GM18909 (cell line): ENCODE measurements at regions not wholly inside any gene's neighbourhood (a gene's known extent, or its start where the extent isn't known, plus 50 kb on each side); places are given as distances from the start of the nearest gene placed in this dataset.

Source experiments
- ATAC-seq: cut with Tn5 transposase; IDR thresholded peaks from one replicate; pipeline ENCODE4 v1.9.1; 2021; ENCODE audit warnings: mild to moderate bottlenecking; ENCODE audit not compliant: unreplicated experiment, poor library complexity

GRCh38 chr4:36394352-36394903 lies 113.0 kb downstream of the DTHD1 start:
- peak; percentile 69 for ATAC-seq

- ATAC-seq = peak; percentile 70
These were observed 118.4 kb downstream of the DTHD1 start for GRCh38 chr4:36399762-36400353.

GRCh38 chr4:36402008-36402758 lies 120.8 kb downstream of the DTHD1 start:
- ATAC-seq = no peak

GRCh38 chr4:36411338-36411737 lies 129.9 kb downstream of the DTHD1 start:
- ATAC-seq = no peak

DNA sequence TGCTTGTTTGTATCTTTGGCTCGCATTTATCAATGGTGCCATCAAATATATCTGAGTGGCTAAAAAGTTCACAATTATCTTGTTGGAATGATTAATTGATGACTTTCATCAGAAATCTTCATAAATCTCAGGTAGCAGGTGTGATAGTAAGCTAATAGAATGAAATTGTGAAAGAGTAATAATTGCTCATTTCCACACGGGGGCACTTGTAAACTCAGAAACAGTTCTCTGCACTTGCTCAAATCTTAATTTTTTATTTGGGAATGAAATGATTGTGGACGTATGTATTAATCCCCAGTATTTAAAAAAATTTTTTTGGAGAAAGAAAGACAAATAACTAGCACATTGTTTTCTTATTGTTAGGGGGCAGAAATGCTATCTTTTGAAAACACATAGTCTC lies 132.8 kb downstream of the DTHD1 start:
- no peak for ATAC-seq

DNA sequence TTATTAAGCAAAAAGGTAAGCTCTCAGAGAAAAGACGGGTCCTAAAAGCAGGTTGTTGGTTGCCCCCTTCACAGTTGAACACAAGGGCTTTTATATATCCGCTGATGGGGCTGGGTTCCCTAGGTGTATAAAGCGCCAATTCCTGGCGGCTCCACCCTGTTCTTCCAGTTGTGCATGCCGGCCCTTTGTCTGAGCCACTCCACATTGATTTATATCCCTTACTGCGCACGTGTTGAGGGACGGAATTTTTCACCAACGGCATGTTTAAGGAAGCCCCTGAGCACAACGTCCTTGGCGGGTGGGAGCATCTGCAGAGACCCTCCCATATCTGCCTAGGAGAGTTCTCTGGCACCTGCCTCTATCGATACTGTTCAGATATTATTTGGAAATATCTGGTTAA lies 135.7 kb downstream of the DTHD1 start:
- ATAC-seq = no peak

- no peak for ATAC-seq
These were observed 138.8 kb downstream of the DTHD1 start for GRCh38 chr4:36420111-36420679.

DNA sequence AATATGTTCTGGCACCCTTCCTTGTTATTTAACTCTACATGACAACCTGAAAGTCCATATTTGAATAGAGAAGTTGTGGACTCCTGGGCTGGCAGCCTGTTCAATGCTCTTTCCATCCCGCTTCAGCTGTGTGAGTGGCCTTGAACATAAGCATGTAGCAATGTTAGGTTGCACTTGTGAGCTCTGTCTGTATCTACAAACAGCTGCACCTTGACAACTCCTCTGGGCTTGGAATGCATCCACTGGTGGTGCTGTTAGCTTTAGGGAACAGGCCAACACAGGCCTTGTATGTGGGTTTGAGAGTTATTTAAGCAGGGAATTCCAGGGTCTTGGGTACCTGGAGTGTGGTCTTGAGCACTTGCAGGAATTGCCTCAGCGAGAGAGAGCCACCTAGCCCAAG lies 141.2 kb downstream of the DTHD1 start:
- no peak for ATAC-seq

- ATAC-seq = no peak
These were observed 145.3 kb downstream of the DTHD1 start for GRCh38 chr4:36426741-36427140.

DNA sequence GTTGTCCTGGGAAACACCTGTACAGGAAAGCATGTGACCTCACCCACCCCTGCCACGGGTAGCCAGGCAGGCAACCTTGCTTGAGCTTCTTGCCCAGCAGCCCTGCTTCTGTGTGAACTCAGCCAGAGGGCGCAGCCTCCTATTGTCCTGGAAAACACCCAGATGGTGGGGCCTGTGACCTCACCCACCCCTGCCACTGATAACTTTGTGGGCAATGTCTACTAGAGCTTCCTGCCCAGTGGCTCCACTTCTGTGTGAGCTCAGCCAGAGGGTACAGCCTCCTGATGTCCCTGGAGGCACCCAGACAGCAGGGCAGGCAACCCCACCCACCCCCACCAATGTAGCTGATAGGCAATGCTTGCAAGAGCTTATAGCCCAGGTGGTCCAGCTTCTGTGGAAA lies 146.3 kb downstream of the DTHD1 start:
- ATAC-seq = no peak

DNA sequence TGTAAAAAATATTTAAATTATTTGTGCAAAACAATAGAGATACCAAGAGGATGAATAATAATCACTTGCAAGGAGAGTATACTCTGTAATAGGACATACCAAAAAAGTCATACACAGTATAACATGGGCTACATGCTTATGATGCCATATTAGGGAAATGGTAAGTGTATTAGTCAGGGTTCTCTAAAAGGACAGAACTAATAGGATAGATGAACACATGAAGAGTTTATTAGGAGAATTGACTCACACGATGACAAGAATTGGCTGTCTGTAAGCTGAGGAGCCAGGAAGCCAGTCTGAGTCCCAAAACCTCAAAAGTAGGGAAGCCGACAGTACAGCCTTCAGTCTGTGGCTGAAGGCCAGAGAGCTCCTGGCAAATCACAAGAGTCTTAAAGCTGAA lies 151.2 kb downstream of the DTHD1 start:
- ATAC-seq = no peak

DNA sequence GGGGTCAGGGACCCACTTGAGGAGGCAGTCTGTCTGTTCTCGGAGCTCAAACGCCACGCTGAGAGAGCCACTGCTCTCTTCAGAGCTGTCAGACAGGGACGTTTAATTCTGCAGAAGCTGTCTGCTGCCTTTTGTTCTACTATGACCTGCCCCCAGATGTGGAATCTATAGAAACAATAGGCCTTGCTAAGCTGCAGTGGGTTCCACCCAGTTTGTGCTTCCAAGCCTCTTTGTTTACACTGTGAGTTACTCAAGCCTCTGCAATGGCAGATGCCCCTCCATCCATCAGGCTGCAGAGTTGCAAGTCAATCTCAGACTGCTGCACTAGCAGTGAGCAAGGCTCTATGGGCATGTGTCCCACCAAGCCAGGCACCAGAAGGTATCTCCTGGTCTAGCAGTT lies 158.1 kb downstream of the DTHD1 start:
- no peak for ATAC-seq

GRCh38 chr4:36445480-36445879 lies 164.1 kb downstream of the DTHD1 start:
- ATAC-seq = no peak

GRCh38 chr4:36446275-36446674 lies 164.9 kb downstream of the DTHD1 start:
- no peak for ATAC-seq

DNA sequence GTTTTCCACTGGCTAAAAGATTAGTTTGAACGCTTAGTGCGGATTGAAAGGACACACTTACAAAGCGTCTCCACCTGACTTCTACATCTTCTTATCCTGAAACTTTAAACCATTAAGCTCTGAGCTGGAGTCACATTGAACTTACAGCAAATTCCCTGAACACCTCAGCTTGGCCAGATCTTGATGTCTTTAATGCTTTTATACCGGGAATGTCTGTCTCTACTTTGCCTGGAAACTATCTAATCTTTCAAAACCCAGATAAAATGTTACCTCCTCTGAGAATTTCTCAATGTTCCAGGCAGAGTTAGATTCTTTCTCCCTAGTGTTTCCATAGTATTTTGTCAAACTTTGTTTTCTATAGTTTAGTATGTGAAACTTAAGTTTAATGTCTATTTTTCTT lies 179.9 kb downstream of the DTHD1 start:
- no peak for ATAC-seq

GRCh38 chr4:36467670-36468069 lies 186.3 kb downstream of the DTHD1 start:
- ATAC-seq = no peak

- ATAC-seq = no peak
These were observed 190.5 kb downstream of the DTHD1 start for GRCh38 chr4:36471903-36472302.

- ATAC-seq = no peak
These were observed 194.7 kb downstream of the DTHD1 start for GRCh38 chr4:36476135-36476534.

GRCh38 chr4:36477861-36478260 lies 196.4 kb downstream of the DTHD1 start:
- ATAC-seq = no peak

DNA sequence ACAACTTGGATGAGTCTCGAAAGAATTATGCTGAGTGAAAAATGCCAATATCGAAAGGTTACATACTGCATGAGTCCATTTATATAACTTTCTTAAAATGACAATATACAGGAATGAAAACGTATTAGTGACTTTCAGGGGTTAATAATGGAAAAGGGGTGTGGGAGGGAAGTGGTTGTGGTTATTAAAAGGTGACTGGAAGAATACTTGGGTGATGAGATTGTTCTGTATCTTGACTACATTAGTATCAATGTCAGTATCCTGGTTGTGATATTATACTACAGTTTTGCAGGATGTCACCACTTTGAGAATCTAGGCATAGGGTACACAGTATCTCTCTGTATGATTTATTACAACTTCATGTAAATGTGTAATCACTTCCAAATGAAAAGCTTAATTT lies 204.5 kb downstream of the DTHD1 start:
- no peak for ATAC-seq

GRCh38 chr4:36489798-36490197 lies 208.4 kb downstream of the DTHD1 start:
- no peak for ATAC-seq

DNA sequence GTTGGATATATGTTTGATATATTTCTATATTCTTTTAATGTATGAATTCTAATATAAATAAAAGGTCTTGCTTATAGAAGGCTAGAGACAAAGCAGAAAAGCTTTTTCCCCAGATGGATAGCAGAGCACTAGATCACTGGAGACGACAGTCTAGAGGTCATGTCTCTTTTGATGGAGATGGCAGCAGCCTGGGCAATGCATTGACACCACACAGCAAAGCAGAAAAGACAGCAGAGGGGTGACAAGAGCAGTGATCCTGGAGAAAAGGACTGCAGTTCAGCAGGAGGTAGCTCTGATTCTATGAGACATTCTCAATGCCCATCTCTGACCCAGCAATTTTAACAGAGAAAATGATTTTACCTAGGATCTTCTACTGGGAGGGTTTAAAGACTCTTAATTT lies 210.6 kb downstream of the DTHD1 start:
- no peak for ATAC-seq
